ENCODE measurements at regions not wholly inside any gene's neighbourhood (a gene's known extent, or its start where the extent isn't known, plus 50 kb on each side); places are given as distances from the start of the nearest gene placed in this dataset.

- no peak for TF ChIP-seq SCRT2 (tag by site-specific recombination; IDR thresholded peaks at IDR 0.05)
- no peak for TF ChIP-seq ZNF132 (tag by site-specific recombination; IDR thresholded peaks at IDR 0.05; ENCODE audit: borderline replicate concordance)
- TF ChIP-seq ZNF560 (tag by site-specific recombination; IDR thresholded peaks at IDR 0.05; ENCODE audit: borderline replicate concordance), result no peak
- TF ChIP-seq BCL11B (tag by site-specific recombination; IDR thresholded peaks at IDR 0.05; ENCODE audit: low read depth), result no peak
- TF ChIP-seq, protein P1, sequence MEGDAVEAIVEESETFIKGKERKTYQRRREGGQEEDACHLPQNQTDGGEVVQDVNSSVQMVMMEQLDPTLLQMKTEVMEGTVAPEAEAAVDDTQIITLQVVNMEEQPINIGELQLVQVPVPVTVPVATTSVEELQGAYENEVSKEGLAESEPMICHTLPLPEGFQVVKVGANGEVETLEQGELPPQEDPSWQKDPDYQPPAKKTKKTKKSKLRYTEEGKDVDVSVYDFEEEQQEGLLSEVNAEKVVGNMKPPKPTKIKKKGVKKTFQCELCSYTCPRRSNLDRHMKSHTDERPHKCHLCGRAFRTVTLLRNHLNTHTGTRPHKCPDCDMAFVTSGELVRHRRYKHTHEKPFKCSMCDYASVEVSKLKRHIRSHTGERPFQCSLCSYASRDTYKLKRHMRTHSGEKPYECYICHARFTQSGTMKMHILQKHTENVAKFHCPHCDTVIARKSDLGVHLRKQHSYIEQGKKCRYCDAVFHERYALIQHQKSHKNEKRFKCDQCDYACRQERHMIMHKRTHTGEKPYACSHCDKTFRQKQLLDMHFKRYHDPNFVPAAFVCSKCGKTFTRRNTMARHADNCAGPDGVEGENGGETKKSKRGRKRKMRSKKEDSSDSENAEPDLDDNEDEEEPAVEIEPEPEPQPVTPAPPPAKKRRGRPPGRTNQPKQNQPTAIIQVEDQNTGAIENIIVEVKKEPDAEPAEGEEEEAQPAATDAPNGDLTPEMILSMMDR (tag by site-specific recombination; IDR thresholded peaks at IDR 0.05), result no peak
- TF ChIP-seq ZNF24 (tag by site-specific recombination; IDR thresholded peaks at IDR 0.05), result no peak
- TF ChIP-seq ZBTB8A (tag by site-specific recombination; IDR thresholded peaks at IDR 0.05), result no peak
- no peak for TF ChIP-seq EGR2 (tag by site-specific recombination; IDR thresholded peaks at IDR 0.05; ENCODE audit: low read depth)
These were observed 349.2 kb upstream of the KLF4 start for GRCh38 chr9:107838766-107839165.
